Right lobe of liver (tissue), 6 donors: ENCODE measurements at regions not wholly inside any gene's neighbourhood (a gene's known extent, or its start where the extent isn't known, plus 50 kb on each side); places are given as distances from the start of the nearest gene placed in this dataset.

ENCODE experiments used
- ATAC-seq, 4 donors: fragments of 200-7000 bp; cut with Tn5 transposase; one replicate each; pipeline ENCODE4 v1.9.1; 2020; ENCODE audit warnings: mild to moderate bottlenecking in 4 of 4, moderate library complexity in 4 of 4
- DNase-seq, 3 donors: peaks; one replicate each; pipeline ENCODE4 v3.0.0-alpha.2; 2020
- H3K27ac ChIP-seq, 3 donors: fragments of 200-600 bp; one replicate each; pipeline ENCODE4 v1.8.0; 2022
- H3K27me3 ChIP-seq, 2 donors: fragments of 200-600 bp; one replicate each; pipeline ENCODE4 v1.8.0; 2022
- H3K36me3 ChIP-seq, 4 donors: fragments of 200-600 bp; sonication (generic) in 1 of 4; one replicate each; pipeline versions ENCODE4 v1.5.1 to v1.8.0; 2017 to 2022; ENCODE audit warnings: control low read depth in 1 of 4
- H3K4me1 ChIP-seq, 4 donors: fragments of 200-600 bp; sonication (generic) in 1 of 4; one replicate each; pipeline versions ENCODE4 v1.5.1 to v1.8.0; 2017 to 2022; ENCODE audit warnings: control low read depth in 1 of 4
- H3K4me3 ChIP-seq, 3 donors: fragments of 200-600 bp; one replicate each; pipeline ENCODE4 v1.8.0; 2022
- H3K9me3 ChIP-seq, 4 donors: fragments of 200-600 bp; sonication (generic) in 1 of 4; one replicate each; pipeline versions ENCODE4 v1.5.1 to v1.8.0; 2017 to 2022; ENCODE audit warnings: control low read depth in 1 of 4
- POLR2A ChIP-seq: fragments of 450-650 bp; IDR thresholded peaks from one replicate; pipeline ENCODE4 v1.6.1; 2017; ENCODE audit warnings: antibody characterized with exemption, mild to moderate bottlenecking
- WGBS: methylation state at CpG from one replicate; pipeline ENCODE4 v1.1.6; 2018; ENCODE audit warnings: low coverage, low lambda C conversion rate; ENCODE audit not compliant: insufficient coverage; ENCODE audit errors: missing lambda C conversion rate; 5-methylcytosine and 5-hydroxymethylcytosine counted together
- intact Hi-C, 2 donors: fragments of 100-400 bp; cut with DNase I; formaldehyde crosslinking; loops; one replicate each; pipeline versions ENCODE4 v1.11.2 to v1.14.1; 2022
- TF ChIP-seq, protein P1 (sequence below), 4 donors: fragments of 200-600 bp in 3 of 4; fragments of 450-650 bp in 1 of 4; IDR thresholded peaks; one replicate each; pipeline versions ENCODE4 v1.5.1 to v1.8.0; 2016 to 2022; ENCODE audit warnings: antibody characterized with exemption in 4 of 4, mild to moderate bottlenecking in 2 of 4
- donor health status: DM: no; HTN: yes; CAD: no.
- donor health status: DM: no; HTN: no; CAD: no.
- donor health status: DM: no; HTN: no; CAD: no.
- donor health status: DM: no; HTN: yes; CAD: no.
- donor health status: DM: no; HTN: yes; CAD: no.

DNA sequence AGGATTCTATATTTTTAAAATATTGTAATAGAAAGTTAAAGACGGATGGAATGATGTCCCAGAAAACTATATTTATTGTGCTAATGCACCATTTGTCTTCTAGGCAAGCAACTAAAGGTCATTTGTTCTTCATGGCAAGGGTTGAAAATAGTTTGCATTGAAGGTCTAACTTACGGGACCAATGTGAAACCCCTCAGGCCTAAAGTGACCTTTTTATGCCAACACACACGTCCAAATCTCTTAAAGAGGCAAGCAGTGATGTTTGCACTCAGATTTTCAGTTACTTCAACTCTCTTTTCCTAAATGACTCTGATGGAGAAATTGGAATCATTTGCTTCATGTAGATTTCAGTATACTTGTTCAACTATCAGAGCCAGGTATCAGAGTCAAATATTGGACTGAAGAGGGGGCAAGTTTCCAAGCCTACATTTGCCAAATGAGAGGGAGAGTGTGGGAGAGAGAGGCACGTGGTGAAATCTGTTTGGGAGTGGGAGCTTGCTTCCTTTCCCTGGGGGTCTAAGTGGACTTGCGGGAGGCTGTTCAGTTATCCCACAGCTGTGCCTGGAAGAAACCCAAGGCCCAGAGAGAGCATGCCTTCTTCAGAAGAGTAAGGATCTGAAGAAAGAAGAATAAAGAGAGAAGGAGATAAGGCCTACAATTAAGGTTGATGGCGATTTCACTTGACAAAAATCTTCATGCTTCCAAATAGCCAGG, 459.8 kb downstream of the BCAT1 start:
- Histone ChIP-seq H3K4me3 (no peak overlapping the region), H3K4me1 (peaks cover 0 to 27% (median 6%) of the 10 kb centered on the region in 4 donors), H3K9me3 (no peaks in the 10 kb centered on the region), H3K36me3 (no peaks in the 10 kb centered on the region), H3K27ac (peak overlapping the region in 2 of 3 donors; percentile 18 to 29), H3K27me3 (no peaks in the 10 kb centered on the region)
- no peak for TF ChIP-seq POLR2A
- TF ChIP-seq, protein P1, sequence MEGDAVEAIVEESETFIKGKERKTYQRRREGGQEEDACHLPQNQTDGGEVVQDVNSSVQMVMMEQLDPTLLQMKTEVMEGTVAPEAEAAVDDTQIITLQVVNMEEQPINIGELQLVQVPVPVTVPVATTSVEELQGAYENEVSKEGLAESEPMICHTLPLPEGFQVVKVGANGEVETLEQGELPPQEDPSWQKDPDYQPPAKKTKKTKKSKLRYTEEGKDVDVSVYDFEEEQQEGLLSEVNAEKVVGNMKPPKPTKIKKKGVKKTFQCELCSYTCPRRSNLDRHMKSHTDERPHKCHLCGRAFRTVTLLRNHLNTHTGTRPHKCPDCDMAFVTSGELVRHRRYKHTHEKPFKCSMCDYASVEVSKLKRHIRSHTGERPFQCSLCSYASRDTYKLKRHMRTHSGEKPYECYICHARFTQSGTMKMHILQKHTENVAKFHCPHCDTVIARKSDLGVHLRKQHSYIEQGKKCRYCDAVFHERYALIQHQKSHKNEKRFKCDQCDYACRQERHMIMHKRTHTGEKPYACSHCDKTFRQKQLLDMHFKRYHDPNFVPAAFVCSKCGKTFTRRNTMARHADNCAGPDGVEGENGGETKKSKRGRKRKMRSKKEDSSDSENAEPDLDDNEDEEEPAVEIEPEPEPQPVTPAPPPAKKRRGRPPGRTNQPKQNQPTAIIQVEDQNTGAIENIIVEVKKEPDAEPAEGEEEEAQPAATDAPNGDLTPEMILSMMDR (IDR thresholded peaks at IDR 0.05), result no peak
- ATAC-seq (peak in 3 of 4 donors; percentile 19 to 67 (median 30)), DNase-seq (no peak)
- intact Hi-C loops, result no loop called here
- WGBS, result 58% methylated on average over 5 of the region's 6 CpGs

GRCh38 chr12:24488091-24488596, 460.8 kb downstream of the BCAT1 start:
- no peaks in the 10 kb centered on the region for H3K36me3 ChIP-seq
- H3K9me3 ChIP-seq, result no peaks in the 10 kb centered on the region
- intact Hi-C loops, result no loop called here
- peak overlapping the region in 1 of 3 donors; percentile 31 for H3K27ac ChIP-seq
- peaks cover 0 to 27% (median 6%) of the 10 kb centered on the region in 4 donors for H3K4me1 ChIP-seq
- WGBS, result 67% methylated on average over 1 of the region's 2 CpGs
- H3K27me3 ChIP-seq, result no peaks in the 10 kb centered on the region
- ATAC-seq (peak in 3 of 4 donors; percentile 44 to 73 (median 68)), DNase-seq (no peak)
- TF ChIP-seq, protein P1 (IDR thresholded peaks at IDR 0.05), result no peak
- no peak for TF ChIP-seq POLR2A
- H3K4me3 ChIP-seq, result no peak overlapping the region

GRCh38 chr12:24487606-24488005, 461.3 kb downstream of the BCAT1 start:
- ATAC-seq (no peak), DNase-seq (no peak)
- 86% methylated on average over 3 of the region's 3 CpGs for WGBS
- no peak for TF ChIP-seq POLR2A
- TF ChIP-seq, protein P1 (IDR thresholded peaks at IDR 0.05), result no peak
- Histone ChIP-seq H3K27me3 (no peaks in the 10 kb centered on the region), H3K36me3 (no peaks in the 10 kb centered on the region), H3K9me3 (no peaks in the 10 kb centered on the region), H3K4me3 (no peak overlapping the region), H3K4me1 (peaks cover 0 to 24% (median 6%) of the 10 kb centered on the region in 4 donors), H3K27ac (no peak overlapping the region)
- intact Hi-C loops, result no loop called here

- no peaks in the 10 kb centered on the region for H3K9me3 ChIP-seq
- no peaks in the 10 kb centered on the region for H3K27me3 ChIP-seq
- intact Hi-C loops, result no loop called here
- no peaks in the 10 kb centered on the region for H3K36me3 ChIP-seq
- ATAC-seq (no peak), DNase-seq (no peak)
- peaks cover 0 to 8% (median 3%) of the 10 kb centered on the region in 4 donors for H3K4me1 ChIP-seq
- no peak overlapping the region for H3K4me3 ChIP-seq
- TF ChIP-seq, protein P1 (IDR thresholded peaks at IDR 0.05), result no peak
- TF ChIP-seq POLR2A, result no peak
- no peak overlapping the region for H3K27ac ChIP-seq
- WGBS, result 76% methylated on average over 3 of the region's 3 CpGs
Measured at GRCh38 chr12:24483732-24484131, 465.2 kb downstream of the BCAT1 start.
